Mucosa of rectum (tissue), 2 donors: ENCODE measurements at regions not wholly inside any gene's neighbourhood (a gene's known extent, or its start where the extent isn't known, plus 50 kb on each side); places are given as distances from the start of the nearest gene placed in this dataset.

Source experiments
- H3K27ac ChIP-seq, 2 donors: one replicate each; pipeline ENCODE4 v1.7.0; 2013; ENCODE audit warnings: inconsistent platforms in 2 of 2, low read depth in 2 of 2, low read length in 2 of 2
- H3K27me3 ChIP-seq, 2 donors: one replicate each; pipeline ENCODE4 v1.7.0; 2013; ENCODE audit warnings: low read length in 2 of 2; ENCODE audit not compliant: control insufficient read depth in 2 of 2, insufficient read depth in 2 of 2
- H3K36me3 ChIP-seq, 2 donors: one replicate each; pipeline ENCODE4 v1.7.0; 2013; ENCODE audit warnings: low read length in 2 of 2; ENCODE audit not compliant: control insufficient read depth in 2 of 2, insufficient read depth in 2 of 2
- H3K4me1 ChIP-seq, 2 donors: one replicate each; pipeline ENCODE4 v1.7.0; 2013; ENCODE audit warnings: low read length in 2 of 2, mild to moderate bottlenecking in 1 of 2; ENCODE audit not compliant: control insufficient read depth in 2 of 2, insufficient read depth in 2 of 2
- H3K4me3 ChIP-seq, 2 donors: one replicate each; pipeline ENCODE4 v1.7.0; 2013; ENCODE audit warnings: low read length in 2 of 2
- H3K9ac ChIP-seq, 2 donors: one replicate each; pipeline ENCODE4 v1.7.0; 2013; ENCODE audit warnings: low read length in 2 of 2, low read depth in 1 of 2, mild to moderate bottlenecking in 1 of 2
- H3K9me3 ChIP-seq, 2 donors: one replicate each; pipeline ENCODE4 v1.7.0; 2013; ENCODE audit warnings: low read length in 2 of 2; ENCODE audit not compliant: control insufficient read depth in 2 of 2
- donor health status: healthy.
- donor health status: Normal muscosa, but diverticular disease.

DNA sequence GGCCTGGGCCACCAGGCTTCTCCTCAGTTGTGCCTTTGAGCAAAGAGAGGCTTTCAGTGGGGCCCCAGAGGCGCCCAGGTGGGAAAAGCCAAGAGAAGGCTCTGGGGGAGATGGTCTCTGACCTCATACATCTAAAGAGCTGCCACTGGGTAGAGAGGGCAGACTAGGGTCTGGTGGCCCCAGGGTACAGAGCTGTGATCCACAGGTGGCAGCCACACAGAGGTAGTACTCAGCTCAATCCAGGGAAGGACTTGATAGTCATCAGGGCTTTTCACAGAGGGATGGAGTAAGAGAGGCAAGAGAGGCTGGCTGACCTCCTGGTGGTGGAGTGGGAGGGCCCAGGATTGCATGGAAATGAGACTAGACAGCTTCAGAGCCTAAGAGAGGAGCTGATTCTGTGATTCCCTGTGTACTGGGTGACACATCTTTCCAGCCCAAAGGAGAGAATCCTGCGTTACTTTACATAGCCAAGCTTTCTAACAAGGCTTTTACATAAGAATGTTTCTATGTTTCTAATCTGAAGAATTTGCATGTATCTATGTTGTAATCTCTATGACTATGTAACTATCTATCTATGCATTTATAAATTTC, 53.2 kb upstream of the PJA1 start:
- Histone ChIP-seq H3K27ac (no peak overlapping the region), H3K27me3 (peaks cover 0 to 2% of the 10 kb centered on the region in 2 donors), H3K36me3 (no peaks in the 10 kb centered on the region)

DNA sequence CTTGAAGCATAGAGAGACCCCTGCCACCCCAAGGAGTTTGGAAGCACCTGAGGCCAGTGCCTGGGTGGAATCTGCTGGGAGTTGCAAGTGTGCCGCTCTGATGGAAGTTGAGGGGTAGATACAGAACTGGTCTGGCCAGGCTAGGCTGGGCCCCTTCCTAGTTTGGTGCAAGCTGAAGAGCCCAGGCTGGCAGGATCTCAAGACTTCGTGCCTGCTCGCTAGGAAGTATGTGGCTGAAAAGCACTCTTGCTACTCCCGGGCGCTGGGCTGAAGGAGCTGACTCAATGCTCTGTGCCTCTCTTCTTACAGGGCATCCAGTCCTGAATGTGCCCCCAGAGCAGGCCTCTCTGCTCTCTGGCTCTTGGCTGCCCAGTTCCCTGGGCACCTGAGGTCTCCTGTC, 51.7 kb upstream of the PJA1 start:
- no peaks in the 10 kb centered on the region for H3K36me3 ChIP-seq
- no peak overlapping the region for H3K27ac ChIP-seq
- H3K4me3 ChIP-seq: no peak overlapping the region
- H3K4me1 ChIP-seq: no peaks in the 10 kb centered on the region
- H3K9me3 ChIP-seq: no peaks in the 10 kb centered on the region
- no peak overlapping the region for H3K9ac ChIP-seq
- H3K27me3 ChIP-seq: peaks cover 0 to 2% of the 10 kb centered on the region in 2 donors

More for the DNA sequence above, 53.2 kb upstream of the PJA1 start:
- H3K9ac ChIP-seq: no peak overlapping the region
- no peaks in the 10 kb centered on the region for H3K9me3 ChIP-seq
- H3K4me3 ChIP-seq: no peak overlapping the region
- no peaks in the 10 kb centered on the region for H3K4me1 ChIP-seq

DNA sequence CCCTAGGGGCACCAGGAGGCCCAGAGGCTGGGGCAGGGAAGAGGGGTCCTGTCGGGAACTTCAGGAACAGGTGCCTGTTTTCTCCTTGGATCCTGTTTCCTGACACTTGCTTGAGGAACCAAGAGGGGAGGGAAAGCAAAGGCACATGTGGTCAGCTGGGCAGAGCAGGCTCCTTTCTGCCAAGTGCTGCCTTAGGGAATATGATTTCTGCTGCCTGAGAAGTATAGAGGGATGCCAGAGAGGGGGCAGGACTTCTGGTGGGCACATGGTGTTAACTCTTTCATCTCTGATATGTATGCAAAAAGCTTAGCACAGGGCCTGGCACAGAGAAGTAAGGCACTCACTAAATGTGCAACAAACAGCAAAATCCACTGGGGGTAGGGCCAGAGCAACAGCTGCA, 51.2 kb upstream of the PJA1 start:
- Histone ChIP-seq H3K4me1 (no peaks in the 10 kb centered on the region), H3K9ac (no peak overlapping the region), H3K9me3 (no peaks in the 10 kb centered on the region), H3K4me3 (no peak overlapping the region), H3K27ac (no peak overlapping the region), H3K36me3 (no peaks in the 10 kb centered on the region), H3K27me3 (peaks cover 0 to 2% of the 10 kb centered on the region in 2 donors)

DNA sequence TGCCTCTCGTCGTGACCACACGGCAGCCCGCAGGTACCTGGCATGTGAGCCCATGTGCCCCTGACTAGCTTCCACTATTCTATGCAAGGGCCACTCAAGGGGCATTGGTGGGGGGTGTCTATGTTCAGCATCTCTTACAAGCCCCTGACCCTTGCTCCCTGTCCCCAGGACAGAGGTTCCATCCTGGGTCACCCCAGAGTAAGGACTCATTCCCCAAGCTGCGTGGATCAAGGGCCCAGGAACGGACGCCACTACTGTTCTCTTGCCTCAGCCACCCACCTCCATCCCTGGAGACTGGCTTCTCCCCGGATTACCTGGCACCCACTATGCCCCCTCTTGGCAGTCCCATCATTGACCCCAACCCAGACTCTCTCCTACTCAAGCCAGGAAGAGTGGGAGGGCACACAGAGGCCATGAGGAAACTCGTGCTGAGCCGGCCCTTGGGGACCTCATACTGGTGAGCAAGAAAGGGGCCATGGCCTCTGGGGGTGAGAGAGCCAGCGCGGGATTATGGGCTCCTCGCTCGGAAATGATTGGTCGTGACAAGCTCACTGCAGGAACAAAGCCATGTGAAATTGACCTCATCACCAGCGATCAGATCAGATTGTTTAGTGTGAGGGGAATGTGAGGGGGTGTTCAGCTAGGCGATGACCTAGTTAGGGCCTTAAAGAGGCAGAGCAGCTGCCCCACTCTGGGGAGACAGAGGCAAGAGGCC, 50.1 kb upstream of the PJA1 start:
- Histone ChIP-seq H3K9me3 (no peaks in the 10 kb centered on the region), H3K27ac (no peak overlapping the region), H3K4me3 (no peak overlapping the region), H3K9ac (no peak overlapping the region), H3K4me1 (no peaks in the 10 kb centered on the region), H3K36me3 (no peaks in the 10 kb centered on the region), H3K27me3 (peaks cover 0 to 2% of the 10 kb centered on the region in 2 donors)
